B cell (primary cell): ENCODE measurements at regions not wholly inside any gene's neighbourhood (a gene's known extent, or its start where the extent isn't known, plus 50 kb on each side); places are given as distances from the start of the nearest gene placed in this dataset.

Experiments used
- ATAC-seq: fragments of 200-7000 bp; cut with Tn5 transposase; one replicate; pipeline ENCODE4 v1.10.0; 2021; ENCODE audit warnings: low read depth, mild to moderate bottlenecking, moderate number of reproducible peaks, moderate library complexity
- CTCF ChIA-PET: fragments of 350-600 bp; sonication (Branson Sonifier 250); formaldehyde crosslinking; loops from one replicate; lab custom pipeline; 2021; ENCODE audit warnings: antibody characterized with exemption, inconsistent platforms; lab: Charles Lee
- POLR2A ChIA-PET: fragments of 350-600 bp; sonication (Branson Sonifier 250); formaldehyde crosslinking; loops from one replicate; lab custom pipeline; 2021; ENCODE audit warnings: antibody characterized with exemption; lab: Charles Lee
- DNase-seq: peaks from one replicate; pipeline ENCODE4 v3.0.0; 2013
- H2AFZ ChIP-seq: 2 replicates; pipeline ENCODE4 v1.6.1; 2012; ENCODE audit warnings: mild to moderate bottlenecking, low read depth, low read length; ENCODE audit not compliant: insufficient read depth, poor library complexity, severe bottlenecking
- H3K27ac ChIP-seq, 2 donors: 1 replicate in 1 of 2; 2 replicates in 1 of 2; pipeline ENCODE4 v1.5.1; 2012 to 2013; ENCODE audit warnings: low read length in 2 of 2, mild to moderate bottlenecking in 2 of 2, moderate library complexity in 1 of 2
- H3K27me3 ChIP-seq, 4 experiments: fragments of 200-600 bp in 1 of 4; sonication (generic) in 1 of 4; replicated peaks in 1 of 4; 1 replicate in 2 of 4; 2 replicates in 2 of 4; pipeline versions ENCODE4 v1.6.1 to v1.7.0; 2013 to 2016; ENCODE audit warnings: low read length in 3 of 4, mild to moderate bottlenecking in 2 of 4, mixed read lengths in 1 of 4, moderate library complexity in 1 of 4; ENCODE audit not compliant: insufficient read depth in 4 of 4, control insufficient read depth in 3 of 4; ENCODE audit errors: control extremely low read depth in 1 of 4
- H3K36me3 ChIP-seq, 2 experiments: replicated peaks in 1 of 2; 1 replicate in 1 of 2; 2 replicates in 1 of 2; pipeline versions ENCODE4 v1.6.1 to v1.7.1; 2013; ENCODE audit warnings: low read length in 1 of 2; ENCODE audit not compliant: insufficient read depth in 2 of 2, control insufficient read depth in 1 of 2; ENCODE audit errors: control extremely low read depth in 1 of 2, extremely low read depth in 1 of 2
- H3K4me1 ChIP-seq, 2 donors: fragments of 200-600 bp in 1 of 2; sonication (generic) in 1 of 2; 1 replicate in 1 of 2; 2 replicates in 1 of 2; pipeline versions ENCODE4 v1.5.1 to v1.6.1; 2013 to 2017; ENCODE audit warnings: low read length in 2 of 2; ENCODE audit not compliant: control insufficient read depth in 2 of 2, insufficient read depth in 2 of 2
- H3K4me2 ChIP-seq: replicated peaks from 2 replicates; pipeline ENCODE3; 2012; ENCODE audit warnings: mild to moderate bottlenecking, low read depth, low read length; ENCODE audit not compliant: poor library complexity, severe bottlenecking
- H3K4me3 ChIP-seq, 5 experiments: fragments of 200-600 bp in 1 of 5; sonication (generic) in 1 of 5; 1 replicate in 3 of 5; 2 replicates in 2 of 5; pipeline versions ENCODE4 v1.5.1 to v1.7.0; 2011 to 2016; ENCODE audit warnings: low read length in 4 of 5, mild to moderate bottlenecking in 4 of 5, low read depth in 2 of 5, control low read depth in 1 of 5, moderate library complexity in 1 of 5; ENCODE audit not compliant: insufficient read depth in 1 of 5; ENCODE audit errors: control extremely low read depth in 1 of 5, extremely low read depth in 1 of 5
- H3K79me2 ChIP-seq: fragments of 200-600 bp; sonication (generic); one replicate; pipeline ENCODE4 v1.6.0; 2016; ENCODE audit warnings: low read length; ENCODE audit not compliant: control insufficient read depth, insufficient read depth
- H3K9ac ChIP-seq: fragments of 200-600 bp; sonication (generic); 2 replicates; pipeline ENCODE4 v1.6.1; 2017; ENCODE audit warnings: mild to moderate bottlenecking, low read length, moderate library complexity
- H3K9me3 ChIP-seq, 3 donors: one replicate each; pipeline versions ENCODE4 v1.6.1 to v1.7.1; 2013; ENCODE audit warnings: low read length in 2 of 3; ENCODE audit not compliant: control insufficient read depth in 2 of 3, insufficient read depth in 1 of 3; ENCODE audit errors: control extremely low read depth in 1 of 3
- H4K20me1 ChIP-seq: 2 replicates; pipeline ENCODE4 v1.6.0; 2012; ENCODE audit warnings: mild to moderate bottlenecking, low read length; ENCODE audit not compliant: insufficient read depth, control insufficient read depth, poor library complexity, severe bottlenecking
- H3K27ac Mint-ChIP-seq: one replicate; pipeline ENCODE4 v1.8.0; 2021; ENCODE audit warnings: mixed read lengths
- H3K27me3 Mint-ChIP-seq: one replicate; pipeline ENCODE4 v1.8.0; 2021; ENCODE audit warnings: mixed read lengths
- H3K4me1 Mint-ChIP-seq: one replicate; pipeline ENCODE4 v1.8.0; 2021; ENCODE audit warnings: mixed read lengths
- H3K4me3 Mint-ChIP-seq: one replicate; pipeline ENCODE4 v1.8.0; 2021; ENCODE audit warnings: mixed read lengths
- H3K9me3 Mint-ChIP-seq: one replicate; pipeline ENCODE4 v1.8.0; 2022; ENCODE audit warnings: mixed read lengths; ENCODE audit not compliant: insufficient read depth
- CTCF ChIP-seq: fragments of 200-600 bp; IDR thresholded peaks from one replicate; pipeline ENCODE4 v1.8.0; 2022; ENCODE audit warnings: antibody characterized with exemption, mild to moderate bottlenecking
- EZH2 ChIP-seq: IDR thresholded peaks from 2 replicates; pipeline ENCODE4 v1.6.1; 2012; ENCODE audit warnings: borderline replicate concordance, low read depth, mild to moderate bottlenecking, moderate library complexity, low read length; ENCODE audit not compliant: insufficient read depth, poor library complexity, severe bottlenecking
- WGBS: methylation state at CpG from one replicate; pipeline ENCODE4 v1.1.5; 2013; ENCODE audit warnings: missing lambda C conversion rate; ENCODE audit not compliant: insufficient coverage; 5-methylcytosine and 5-hydroxymethylcytosine counted together
- intact Hi-C: fragments of 100-400 bp; cut with micrococcal nuclease; formaldehyde crosslinking; loops from one replicate; pipeline ENCODE4 v1.10.0; 2022

GRCh38 chr4:27278615-27279375 is 418.2 kb downstream of the STIM2 start:
- no peak for TF ChIP-seq CTCF
- TF ChIP-seq EZH2, result no peak
- CTCF ChIA-PET, result no interaction called here
- H3K4me1 Mint-ChIP-seq, result no peaks in the 10 kb centered on the region
- no peak overlapping the region for H3K27ac Mint-ChIP-seq
- Histone ChIP-seq H3K27me3 (no peaks in the 10 kb centered on the region), H2AFZ (no peak overlapping the region), H3K9ac (no peak overlapping the region), H3K4me1 (no peaks in the 10 kb centered on the region), H3K79me2 (no peaks in the 10 kb centered on the region), H3K4me3 (no peak overlapping the region), H3K9me3 (peaks cover 0 to 2% (median 0%) of the 10 kb centered on the region in 3 donors), H3K4me2 (no peak overlapping the region), H4K20me1 (no peaks in the 10 kb centered on the region), H3K27ac (no peak overlapping the region), H3K36me3 (no peaks in the 10 kb centered on the region)
- DNase-seq (no peak), ATAC-seq (no peak)
- intact Hi-C loops, result no loop called here
- H3K27me3 Mint-ChIP-seq, result no peaks in the 10 kb centered on the region
- WGBS, result 83% methylated on average over 1 of the region's 5 CpGs
- POLR2A ChIA-PET, result no interaction called here
- H3K4me3 Mint-ChIP-seq, result no peak overlapping the region
- no peaks in the 10 kb centered on the region for H3K9me3 Mint-ChIP-seq

GRCh38 chr4:27288496-27288895 is 427.9 kb downstream of the STIM2 start:
- intact Hi-C loops, result no loop called here

More at GRCh38 chr4:27288496-27288895, 427.9 kb downstream of the STIM2 start:
- H3K9ac ChIP-seq, result no peak overlapping the region
- H3K9me3 ChIP-seq, result no peaks in the 10 kb centered on the region
- Mint-ChIP-seq H3K27me3 (no peaks in the 10 kb centered on the region), H3K27ac (no peak overlapping the region), H3K4me1 (no peaks in the 10 kb centered on the region), H3K9me3 (no peaks in the 10 kb centered on the region), H3K4me3 (no peak overlapping the region)
- POLR2A ChIA-PET, result no interaction called here
- H3K36me3 ChIP-seq, result no peaks in the 10 kb centered on the region
- H3K27me3 ChIP-seq, result no peaks in the 10 kb centered on the region
- no peak overlapping the region for H2AFZ ChIP-seq
- CTCF ChIA-PET, result no interaction called here
- ATAC-seq (no peak), DNase-seq (no peak)
- no peaks in the 10 kb centered on the region for H3K4me1 ChIP-seq
- no peaks in the 10 kb centered on the region for H3K79me2 ChIP-seq
- 94% methylated on average over 4 of the region's 5 CpGs for whole genome bisulfite sequencing
- no peaks in the 10 kb centered on the region for H4K20me1 ChIP-seq
- H3K27ac ChIP-seq, result no peak overlapping the region
- TF ChIP-seq CTCF (no peak), EZH2 (no peak)
- no peak overlapping the region for H3K4me2 ChIP-seq
- H3K4me3 ChIP-seq, result no peak overlapping the region
